ENCODE measurements at regions not wholly inside any gene's neighbourhood (a gene's known extent, or its start where the extent isn't known, plus 50 kb on each side); places are given as distances from the start of the nearest gene placed in this dataset.

DNA sequence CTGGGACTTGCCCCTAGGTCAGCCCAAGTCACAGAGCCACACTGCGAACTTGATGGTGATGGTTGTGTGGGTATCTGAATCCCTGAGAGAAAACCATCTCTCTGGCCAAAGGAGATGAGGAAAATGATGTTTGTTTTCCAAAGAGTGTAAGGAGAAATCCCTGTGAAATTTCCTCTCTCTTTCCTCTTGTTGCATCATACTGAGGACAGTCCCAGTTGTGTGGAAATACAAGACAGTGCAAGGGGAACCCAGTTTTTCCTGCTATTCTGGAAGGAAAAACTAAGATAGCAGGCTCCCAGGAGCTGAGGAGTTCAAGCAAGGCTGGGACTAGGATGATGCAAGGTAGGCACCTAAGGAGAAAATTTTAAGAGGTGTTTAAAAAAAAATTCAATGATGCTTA is 86.8 kb upstream of the TOM1L1 start:
- DNase-seq (ENCODE audit: low spot score): no peak
- TF ChIP-seq, protein P1, sequence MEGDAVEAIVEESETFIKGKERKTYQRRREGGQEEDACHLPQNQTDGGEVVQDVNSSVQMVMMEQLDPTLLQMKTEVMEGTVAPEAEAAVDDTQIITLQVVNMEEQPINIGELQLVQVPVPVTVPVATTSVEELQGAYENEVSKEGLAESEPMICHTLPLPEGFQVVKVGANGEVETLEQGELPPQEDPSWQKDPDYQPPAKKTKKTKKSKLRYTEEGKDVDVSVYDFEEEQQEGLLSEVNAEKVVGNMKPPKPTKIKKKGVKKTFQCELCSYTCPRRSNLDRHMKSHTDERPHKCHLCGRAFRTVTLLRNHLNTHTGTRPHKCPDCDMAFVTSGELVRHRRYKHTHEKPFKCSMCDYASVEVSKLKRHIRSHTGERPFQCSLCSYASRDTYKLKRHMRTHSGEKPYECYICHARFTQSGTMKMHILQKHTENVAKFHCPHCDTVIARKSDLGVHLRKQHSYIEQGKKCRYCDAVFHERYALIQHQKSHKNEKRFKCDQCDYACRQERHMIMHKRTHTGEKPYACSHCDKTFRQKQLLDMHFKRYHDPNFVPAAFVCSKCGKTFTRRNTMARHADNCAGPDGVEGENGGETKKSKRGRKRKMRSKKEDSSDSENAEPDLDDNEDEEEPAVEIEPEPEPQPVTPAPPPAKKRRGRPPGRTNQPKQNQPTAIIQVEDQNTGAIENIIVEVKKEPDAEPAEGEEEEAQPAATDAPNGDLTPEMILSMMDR (IDR thresholded peaks at IDR 0.05): no peak
- H3K27me3 ChIP-seq: no peaks in the 10 kb centered on the region
- H3K4me3 ChIP-seq: no peak overlapping the region
- no peaks in the 10 kb centered on the region for H3K9me3 ChIP-seq
- no peaks in the 10 kb centered on the region for H3K4me1 ChIP-seq
- H3K36me3 ChIP-seq: no peaks in the 10 kb centered on the region
- H3K27ac ChIP-seq: no peak overlapping the region

DNA sequence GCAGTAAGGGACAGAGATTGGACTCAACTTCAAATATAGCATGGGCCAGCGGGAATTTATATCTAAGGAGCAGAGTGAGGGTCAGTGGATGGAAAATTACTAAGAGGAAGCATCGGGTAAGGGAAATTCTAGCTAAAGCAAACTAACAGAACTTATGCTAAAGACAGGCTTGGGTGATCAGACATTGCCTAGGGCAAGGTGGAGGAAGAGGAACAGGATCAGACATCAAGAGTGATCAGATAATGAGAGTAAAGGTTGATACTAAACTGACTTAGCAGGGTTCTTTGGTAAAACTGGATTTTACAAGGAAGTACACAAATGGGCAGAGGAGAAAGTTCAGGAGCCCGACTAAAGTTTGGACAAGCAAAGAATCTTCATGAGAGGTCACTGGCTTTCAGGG is 86.3 kb upstream of the TOM1L1 start:
- no peaks in the 10 kb centered on the region for H3K27me3 ChIP-seq
- H3K36me3 ChIP-seq: no peaks in the 10 kb centered on the region
- TF ChIP-seq, protein P1 (IDR thresholded peaks at IDR 0.05): no peak
- H3K9me3 ChIP-seq: no peaks in the 10 kb centered on the region
- no peaks in the 10 kb centered on the region for H3K4me1 ChIP-seq
- H3K4me3 ChIP-seq: no peak overlapping the region
- no peak overlapping the region for H3K27ac ChIP-seq
- DNase-seq (ENCODE audit: low spot score): no peak

DNA sequence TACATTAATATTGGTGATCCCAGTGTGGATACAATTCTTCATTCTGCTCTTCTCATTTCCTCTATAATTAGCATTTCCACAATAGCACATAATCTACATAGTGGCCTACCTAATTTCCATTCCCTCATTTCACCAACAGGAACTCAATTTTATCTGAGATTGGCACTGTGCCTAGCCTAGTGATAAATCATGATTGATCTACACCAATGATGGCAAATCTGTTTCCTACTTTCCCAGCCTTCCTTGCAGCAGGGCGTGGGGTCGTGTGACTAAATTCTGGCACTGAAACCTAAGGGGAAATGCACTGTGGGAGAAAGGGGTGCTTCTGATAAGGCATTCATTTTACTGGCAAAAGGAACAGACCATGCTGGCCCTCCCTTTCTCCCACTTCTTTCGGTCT is 66.6 kb upstream of the TOM1L1 start:
- no peaks in the 10 kb centered on the region for H3K9me3 ChIP-seq
- no peaks in the 10 kb centered on the region for H3K36me3 ChIP-seq
- no peaks in the 10 kb centered on the region for H3K4me1 ChIP-seq
- H3K4me3 ChIP-seq: no peak overlapping the region
- no peaks in the 10 kb centered on the region for H3K27me3 ChIP-seq
- TF ChIP-seq, protein P1 (IDR thresholded peaks at IDR 0.05): no peak
- DNase-seq (ENCODE audit: low spot score): no peak
- H3K27ac ChIP-seq: no peak overlapping the region

DNA sequence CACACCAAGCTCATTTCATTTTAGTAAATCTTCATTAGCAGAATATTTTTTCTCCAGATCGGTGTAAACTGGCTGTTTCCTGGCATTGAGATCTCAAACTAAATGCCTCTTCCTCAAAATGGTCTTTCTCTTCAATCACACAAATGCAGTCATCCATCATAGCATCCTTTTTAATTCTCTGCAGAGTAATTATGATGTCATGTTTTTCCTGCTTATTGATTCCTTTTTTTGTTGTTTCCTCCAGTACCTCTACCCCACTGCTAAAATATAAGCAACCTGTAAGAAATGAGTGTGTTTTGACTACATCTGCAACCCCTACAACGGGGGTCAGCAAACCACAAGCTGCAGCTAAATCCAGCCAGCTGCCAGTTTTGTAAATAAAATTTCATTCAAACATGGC is 65.6 kb upstream of the TOM1L1 start:
- Histone ChIP-seq H3K4me3 (no peak overlapping the region), H3K36me3 (no peaks in the 10 kb centered on the region), H3K27ac (no peak overlapping the region), H3K27me3 (no peaks in the 10 kb centered on the region), H3K4me1 (no peaks in the 10 kb centered on the region), H3K9me3 (no peaks in the 10 kb centered on the region)
- TF ChIP-seq, protein P1 (IDR thresholded peaks at IDR 0.05): no peak
- DNase-seq (ENCODE audit: low spot score): no peak

DNA sequence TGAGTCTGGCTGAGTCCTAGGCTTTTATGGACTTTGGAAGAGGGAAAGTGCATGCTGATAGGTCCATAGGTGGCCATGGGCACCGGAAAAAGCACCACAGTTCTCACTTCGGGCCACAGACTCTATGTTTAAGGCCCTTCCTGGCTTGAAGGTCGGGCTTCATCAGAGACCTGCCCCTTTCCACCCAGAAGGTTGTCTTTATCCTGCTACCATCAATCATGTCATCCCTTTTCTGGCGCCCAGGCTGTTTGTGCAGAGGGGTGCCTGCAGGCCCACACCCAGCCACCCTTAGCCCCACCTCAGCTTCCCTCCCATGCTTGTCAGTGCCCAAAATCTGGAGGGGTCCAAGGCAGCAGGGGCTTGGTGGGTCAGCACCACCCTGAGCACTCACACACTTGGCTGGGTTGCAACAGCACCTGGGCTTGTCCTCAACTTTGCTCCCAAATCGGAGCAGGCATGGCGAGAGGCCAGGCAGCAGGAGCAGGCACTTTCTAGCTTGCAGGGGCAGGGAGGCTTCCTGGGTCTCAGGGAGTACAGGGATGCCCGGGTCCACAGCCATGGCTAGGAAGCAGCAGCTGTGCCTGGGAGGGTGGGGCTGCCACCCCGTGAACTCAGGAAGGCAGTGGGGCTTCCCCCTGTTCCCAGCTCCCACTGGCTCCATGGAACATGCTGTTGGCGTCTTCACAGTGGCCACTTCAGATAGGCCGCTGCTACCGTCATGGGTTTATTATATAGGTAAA is 63.8 kb upstream of the TOM1L1 start:
- H3K9me3 ChIP-seq: no peaks in the 10 kb centered on the region
- H3K36me3 ChIP-seq: no peaks in the 10 kb centered on the region
- DNase-seq (ENCODE audit: low spot score): no peak
- no peak overlapping the region for H3K27ac ChIP-seq
- TF ChIP-seq, protein P1 (IDR thresholded peaks at IDR 0.05): no peak
- no peaks in the 10 kb centered on the region for H3K27me3 ChIP-seq
- no peak overlapping the region for H3K4me3 ChIP-seq
- H3K4me1 ChIP-seq: no peaks in the 10 kb centered on the region
